HEK293 (cell line): ENCODE measurements at regions not wholly inside any gene's neighbourhood (a gene's known extent, or its start where the extent isn't known, plus 50 kb on each side); places are given as distances from the start of the nearest gene placed in this dataset.

ENCODE experiments used
- ZNF514 ChIP-seq: fragments of 450-650 bp; formaldehyde crosslinking; IDR thresholded peaks from 2 replicates; pipeline ENCODE4 v1.5.1; 2016; ENCODE audit warnings: missing biosample characterization, missing genetic modification characterization
- TF ChIP-seq, protein P1 (sequence below): fragments of 450-650 bp; formaldehyde crosslinking; IDR thresholded peaks from 2 replicates; pipeline ENCODE4 v1.5.1; 2016; ENCODE audit warnings: missing biosample characterization, missing genetic modification characterization

DNA sequence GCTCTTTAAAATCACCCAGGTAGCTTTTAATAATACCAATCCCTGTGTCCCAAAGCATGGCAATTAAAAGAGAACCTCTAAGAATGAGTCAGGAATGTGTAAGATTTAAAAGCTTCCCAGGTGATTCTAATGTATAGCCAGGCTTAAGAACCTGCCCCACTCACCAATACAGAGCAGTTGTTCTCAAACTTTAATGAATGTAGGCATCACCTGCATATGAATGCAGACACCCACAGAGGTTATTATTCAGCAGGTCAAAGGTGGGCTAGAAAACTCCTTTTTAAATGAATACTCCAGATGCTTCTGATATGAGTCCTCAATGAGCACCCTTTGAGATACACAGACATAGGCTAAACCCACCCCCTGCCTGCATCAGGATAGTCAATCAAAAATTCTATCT, 298.1 kb upstream of the KCNMB2 start:
- TF ChIP-seq, protein P1, sequence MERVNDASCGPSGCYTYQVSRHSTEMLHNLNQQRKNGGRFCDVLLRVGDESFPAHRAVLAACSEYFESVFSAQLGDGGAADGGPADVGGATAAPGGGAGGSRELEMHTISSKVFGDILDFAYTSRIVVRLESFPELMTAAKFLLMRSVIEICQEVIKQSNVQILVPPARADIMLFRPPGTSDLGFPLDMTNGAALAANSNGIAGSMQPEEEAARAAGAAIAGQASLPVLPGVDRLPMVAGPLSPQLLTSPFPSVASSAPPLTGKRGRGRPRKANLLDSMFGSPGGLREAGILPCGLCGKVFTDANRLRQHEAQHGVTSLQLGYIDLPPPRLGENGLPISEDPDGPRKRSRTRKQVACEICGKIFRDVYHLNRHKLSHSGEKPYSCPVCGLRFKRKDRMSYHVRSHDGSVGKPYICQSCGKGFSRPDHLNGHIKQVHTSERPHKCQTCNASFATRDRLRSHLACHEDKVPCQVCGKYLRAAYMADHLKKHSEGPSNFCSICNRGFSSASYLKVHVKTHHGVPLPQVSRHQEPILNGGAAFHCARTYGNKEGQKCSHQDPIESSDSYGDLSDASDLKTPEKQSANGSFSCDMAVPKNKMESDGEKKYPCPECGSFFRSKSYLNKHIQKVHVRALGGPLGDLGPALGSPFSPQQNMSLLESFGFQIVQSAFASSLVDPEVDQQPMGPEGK (tag by site-specific recombination), result no peak
- no peak for TF ChIP-seq ZNF514 (tag by site-specific recombination)
